Sciatic nerve (tissue), 2 donors: ENCODE measurements at regions not wholly inside any gene's neighbourhood (a gene's known extent, or its start where the extent isn't known, plus 50 kb on each side); places are given as distances from the start of the nearest gene placed in this dataset.

ENCODE experiments used
- ATAC-seq: fragments of 200-7000 bp; cut with Tn5 transposase; one replicate; pipeline ENCODE4 v1.9.1; 2020; ENCODE audit warnings: mild to moderate bottlenecking, moderate library complexity
- DNase-seq: peaks from one replicate; pipeline ENCODE4 v3.0.0-alpha.2; 2020; ENCODE audit warnings: low spot score
- intact Hi-C: fragments of 100-400 bp; cut with DNase I; formaldehyde crosslinking; loops from one replicate; pipeline ENCODE4 v1.14.2; 2022
- donor health status: DM: no; HTN: no; CAD: no.
- donor health status: DM: no; HTN: no; CAD: no.

GRCh38 chr3:72205297-72205826, 420.4 kb upstream of the PROK2 start:
- ATAC-seq (no peak), DNase-seq (no peak)
- intact Hi-C loops, result no loop called here

GRCh38 chr3:72204452-72204851, 419.5 kb upstream of the PROK2 start:
- intact Hi-C loops, result no loop called here
- DNase-seq, result no peak
- ATAC-seq, result no peak

- ATAC-seq (no peak), DNase-seq (no peak)
- intact Hi-C loops, result no loop called here
Measured at GRCh38 chr3:72203613-72204349, 418.8 kb upstream of the PROK2 start.

- DNase-seq (no peak), ATAC-seq (no peak)
- intact Hi-C loops, result no loop called here
Measured at GRCh38 chr3:72203105-72203504, 418.2 kb upstream of the PROK2 start.

GRCh38 chr3:72200332-72200731, 415.4 kb upstream of the PROK2 start:
- ATAC-seq, result no peak
- intact Hi-C loops, result no loop called here

GRCh38 chr3:72199530-72199929, 414.6 kb upstream of the PROK2 start:
- no peak for ATAC-seq
- no peak for DNase-seq
- intact Hi-C loops, result no loop called here

More at GRCh38 chr3:72200332-72200731, 415.4 kb upstream of the PROK2 start:
- no peak for DNase-seq

GRCh38 chr3:72196377-72196929, 411.5 kb upstream of the PROK2 start:
- ATAC-seq (no peak), DNase-seq (no peak)
- intact Hi-C loops, result no loop called here

- ATAC-seq, result no peak
- DNase-seq, result no peak
- intact Hi-C loops, result no loop called here
Measured at GRCh38 chr3:72195895-72196294, 410.9 kb upstream of the PROK2 start.

GRCh38 chr3:72194458-72194857, 409.5 kb upstream of the PROK2 start:
- DNase-seq, result no peak
- intact Hi-C loops, result no loop called here
- no peak for ATAC-seq

- no peak for ATAC-seq
- intact Hi-C loops, result loop anchor here (2.0 kb wide), 1 partner anchor 61 kb away; no protein-coding TSS in a partner anchor
- no peak for DNase-seq
Measured at GRCh38 chr3:72193771-72194430, 409.0 kb upstream of the PROK2 start.

- DNase-seq, result no peak
- intact Hi-C loops, result loop anchor here (2.0 kb wide), 1 partner anchor 60 kb away; no protein-coding TSS in a partner anchor
- ATAC-seq, result no peak
Measured at GRCh38 chr3:72192572-72192971, 407.6 kb upstream of the PROK2 start.

- DNase-seq (no peak), ATAC-seq (peak; percentile 58)
- intact Hi-C loops, result no loop called here
Measured at GRCh38 chr3:72191209-72191960, 406.4 kb upstream of the PROK2 start.

- intact Hi-C loops, result no loop called here
- no peak for DNase-seq
- no peak for ATAC-seq
Measured at GRCh38 chr3:72190050-72190449, 405.1 kb upstream of the PROK2 start.

GRCh38 chr3:72189339-72189738, 404.4 kb upstream of the PROK2 start:
- no peak for DNase-seq
- intact Hi-C loops, result no loop called here
- ATAC-seq, result no peak

GRCh38 chr3:72188536-72188935, 403.6 kb upstream of the PROK2 start:
- DNase-seq (no peak), ATAC-seq (no peak)
- intact Hi-C loops, result no loop called here

- ATAC-seq, result no peak
- intact Hi-C loops, result no loop called here
Measured at GRCh38 chr3:72187131-72187530, 402.2 kb upstream of the PROK2 start.

GRCh38 chr3:72186400-72186855, 401.5 kb upstream of the PROK2 start:
- DNase-seq (no peak), ATAC-seq (no peak)
- intact Hi-C loops, result no loop called here

More at GRCh38 chr3:72187131-72187530, 402.2 kb upstream of the PROK2 start:
- no peak for DNase-seq

- ATAC-seq, result no peak
- DNase-seq, result no peak
- intact Hi-C loops, result no loop called here
Measured at GRCh38 chr3:72185549-72186399, 400.8 kb upstream of the PROK2 start.
